Prostate gland (tissue), 2 donors: ENCODE measurements at regions not wholly inside any gene's neighbourhood (a gene's known extent, or its start where the extent isn't known, plus 50 kb on each side); places are given as distances from the start of the nearest gene placed in this dataset.

ENCODE experiments used
- POLR2A ChIP-seq: fragments of 450-650 bp; IDR thresholded peaks from one replicate; pipeline ENCODE4 v1.6.1; 2016; ENCODE audit warnings: antibody characterized with exemption, mild to moderate bottlenecking
- TF ChIP-seq, protein P1 (sequence below), 4 experiments: fragments of 200-600 bp in 2 of 4; fragments of 450-650 bp in 2 of 4; sonication (generic) in 2 of 4; IDR thresholded peaks; 1 replicate in 3 of 4; 2 replicates in 1 of 4; pipeline ENCODE4 v1.5.1; 2016 to 2019; ENCODE audit warnings: antibody characterized with exemption in 4 of 4, mild to moderate bottlenecking in 2 of 4, moderate library complexity in 2 of 4

DNA sequence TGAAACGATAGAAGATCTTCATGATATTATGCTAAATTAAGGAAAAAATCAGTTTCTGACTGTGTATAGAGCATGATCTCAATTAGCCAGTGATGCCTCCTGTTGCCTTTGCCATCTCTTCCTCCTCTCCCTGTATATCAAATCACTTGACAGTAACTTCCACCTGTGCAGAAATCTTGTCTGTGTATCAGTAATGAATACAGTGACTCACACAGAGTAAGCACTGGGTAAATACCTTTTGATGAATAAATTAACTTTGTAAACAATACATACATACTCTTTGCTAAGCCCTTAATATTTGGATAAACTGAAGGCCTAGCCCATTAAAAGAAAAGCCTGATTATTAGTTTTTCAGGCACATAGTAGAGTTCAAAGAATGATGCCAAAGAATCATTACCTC lies 610.6 kb upstream of the NRP1 start:
- no peak for TF ChIP-seq POLR2A
- TF ChIP-seq, protein P1, sequence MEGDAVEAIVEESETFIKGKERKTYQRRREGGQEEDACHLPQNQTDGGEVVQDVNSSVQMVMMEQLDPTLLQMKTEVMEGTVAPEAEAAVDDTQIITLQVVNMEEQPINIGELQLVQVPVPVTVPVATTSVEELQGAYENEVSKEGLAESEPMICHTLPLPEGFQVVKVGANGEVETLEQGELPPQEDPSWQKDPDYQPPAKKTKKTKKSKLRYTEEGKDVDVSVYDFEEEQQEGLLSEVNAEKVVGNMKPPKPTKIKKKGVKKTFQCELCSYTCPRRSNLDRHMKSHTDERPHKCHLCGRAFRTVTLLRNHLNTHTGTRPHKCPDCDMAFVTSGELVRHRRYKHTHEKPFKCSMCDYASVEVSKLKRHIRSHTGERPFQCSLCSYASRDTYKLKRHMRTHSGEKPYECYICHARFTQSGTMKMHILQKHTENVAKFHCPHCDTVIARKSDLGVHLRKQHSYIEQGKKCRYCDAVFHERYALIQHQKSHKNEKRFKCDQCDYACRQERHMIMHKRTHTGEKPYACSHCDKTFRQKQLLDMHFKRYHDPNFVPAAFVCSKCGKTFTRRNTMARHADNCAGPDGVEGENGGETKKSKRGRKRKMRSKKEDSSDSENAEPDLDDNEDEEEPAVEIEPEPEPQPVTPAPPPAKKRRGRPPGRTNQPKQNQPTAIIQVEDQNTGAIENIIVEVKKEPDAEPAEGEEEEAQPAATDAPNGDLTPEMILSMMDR (IDR thresholded peaks at IDR 0.05), result no peak
